ENCODE measurements at regions not wholly inside any gene's neighbourhood (a gene's known extent, or its start where the extent isn't known, plus 50 kb on each side); places are given as distances from the start of the nearest gene placed in this dataset.

- H3K4me3 ChIP-seq (ENCODE audit: low read depth, low read length) = no peak overlapping the region
- no peak for TF ChIP-seq CTCF (IDR thresholded peaks at IDR 0.05; ENCODE audit: insufficient read depth, low read depth, low read length, missing control alignments)
- no peak for DNase-seq (ENCODE audit: low read depth)
Measured at GRCh38 chr14:76686646-76687045, 74.6 kb upstream of the VASH1 start.

- no peak for DNase-seq (ENCODE audit: low read depth)
- no peak overlapping the region for H3K4me3 ChIP-seq (ENCODE audit: low read depth, low read length)
- TF ChIP-seq CTCF (IDR thresholded peaks at IDR 0.05; ENCODE audit: insufficient read depth, low read depth, low read length, missing control alignments) = no peak
Measured at GRCh38 chr14:76687611-76688382, 73.5 kb upstream of the VASH1 start.

- no peak for TF ChIP-seq CTCF (IDR thresholded peaks at IDR 0.05; ENCODE audit: insufficient read depth, low read depth, low read length, missing control alignments)
- H3K4me3 ChIP-seq (ENCODE audit: low read depth, low read length) = no peak overlapping the region
- no peak for DNase-seq (ENCODE audit: low read depth)
Measured at GRCh38 chr14:76688383-76688671, 72.9 kb upstream of the VASH1 start.

GRCh38 chr14:76690502-76691105 is 70.7 kb upstream of the VASH1 start:
- no peak overlapping the region for H3K4me3 ChIP-seq (ENCODE audit: low read depth, low read length)
- TF ChIP-seq CTCF (IDR thresholded peaks at IDR 0.05; ENCODE audit: insufficient read depth, low read depth, low read length, missing control alignments) = no peak
- no peak for DNase-seq (ENCODE audit: low read depth)

GRCh38 chr14:76694106-76694505 is 67.2 kb upstream of the VASH1 start:
- TF ChIP-seq CTCF (IDR thresholded peaks at IDR 0.05; ENCODE audit: insufficient read depth, low read depth, low read length, missing control alignments) = no peak
- DNase-seq (ENCODE audit: low read depth) = no peak
- no peak overlapping the region for H3K4me3 ChIP-seq (ENCODE audit: low read depth, low read length)

- no peak overlapping the region for H3K4me3 ChIP-seq (ENCODE audit: low read depth, low read length)
- TF ChIP-seq CTCF (IDR thresholded peaks at IDR 0.05; ENCODE audit: insufficient read depth, low read depth, low read length, missing control alignments) = no peak
Measured at GRCh38 chr14:76695263-76695920, 65.9 kb upstream of the VASH1 start.

More at GRCh38 chr14:76695263-76695920, 65.9 kb upstream of the VASH1 start:
- no peak for DNase-seq (ENCODE audit: low read depth)
